A549 (cell line): ENCODE measurements at regions not wholly inside any gene's neighbourhood (a gene's known extent, or its start where the extent isn't known, plus 50 kb on each side); places are given as distances from the start of the nearest gene placed in this dataset.

Experiments used
- CHD2 ChIP-seq: fragments of 150-350 bp; IDR thresholded peaks from 2 replicates; pipeline ENCODE4 v1.6.1; 2014; ENCODE audit warnings: low read length; ENCODE audit not compliant: partially characterized antibody
- CTCF ChIP-seq: fragments of >200 bp; sonication (Bioruptor Twin); formaldehyde crosslinking; IDR thresholded peaks from 3 replicates; pipeline ENCODE4 v1.5.1; 2016
- EP300 ChIP-seq, 2 experiments: fragments of >200 bp; sonication (Bioruptor Twin); formaldehyde crosslinking; IDR thresholded peaks; 2 replicates in 1 of 2; 3 replicates in 1 of 2; pipeline ENCODE4 v1.6.1; 2016 to 2017
- PHF8 ChIP-seq: fragments of 200-600 bp; sonication (generic); IDR thresholded peaks from 2 replicates; pipeline ENCODE4 v1.6.1; 2016; ENCODE audit warnings: low read depth, mild to moderate bottlenecking, antibody characterized with exemption, moderate library complexity, borderline replicate concordance
- POLR2A ChIP-seq: IDR thresholded peaks from 2 replicates; pipeline ENCODE4 v1.6.1; 2012; ENCODE audit warnings: mild to moderate bottlenecking, low read length
- RAD21 ChIP-seq, 2 experiments: fragments of >200 bp in 1 of 2; sonication (Bioruptor Twin) in 1 of 2; formaldehyde crosslinking in 1 of 2; IDR thresholded peaks in 1 of 2; conservative IDR thresholded peaks in 1 of 2; 2 replicates in 1 of 2; 3 replicates in 1 of 2; pipeline ENCODE4 v1.6.1; 2012 to 2018; ENCODE audit warnings: inconsistent platforms in 1 of 2

- TF ChIP-seq CTCF (no peak), EP300 (IDR thresholded peaks at IDR 0.05) (no peak), PHF8 (no peak), CHD2 (no peak), RAD21 (conservative IDR thresholded peaks at IDR 0.05 in 1 of 2, IDR thresholded peaks at IDR 0.05 in 1 of 2) (no peak), POLR2A (no peak)
Measured at GRCh38 chr2:184155791-184156190, 442.5 kb upstream of the ZNF804A start.
